H1 (cell line): ENCODE measurements at regions not wholly inside any gene's neighbourhood (a gene's known extent, or its start where the extent isn't known, plus 50 kb on each side); places are given as distances from the start of the nearest gene placed in this dataset.

Experiments
- CTCF ChIA-PET: fragments of 300-600 bp; sonication (Branson Sonifier 250); formaldehyde crosslinking; loops from one replicate; lab custom pipeline; 2021; ENCODE audit not compliant: partially characterized antibody; lab: Charles Lee
- POLR2A ChIA-PET: fragments of 300-600 bp; sonication (Branson Sonifier 250); formaldehyde crosslinking; loops from one replicate; lab custom pipeline; 2021; ENCODE audit warnings: inconsistent platforms; ENCODE audit not compliant: partially characterized antibody; lab: Charles Lee
- DNase-seq, 2 experiments: peaks; one replicate each; pipeline versions ENCODE4 v3.0.0 to v3.0.0-alpha.2; 2010 to 2022; ENCODE audit warnings: low spot score in 2 of 2, low read depth in 1 of 2, mixed read lengths in 1 of 2
- FAIRE-seq: peaks from 2 replicates; lab custom pipeline; 2011; peaks lifted over from hg19 to GRCh38; lab: Jason Lieb, UNC
- H2AFZ ChIP-seq: 2 replicates; pipeline ENCODE4 v1.8.1; 2012; ENCODE audit warnings: low read length, inconsistent platforms
- H2AK5ac ChIP-seq: 2 replicates; pipeline ENCODE4 v1.6.1; 2013; ENCODE audit warnings: low read depth, low read length
- H2BK120ac ChIP-seq: replicated peaks from 2 replicates; pipeline ENCODE3; 2013; ENCODE audit warnings: low read depth, low read length, inconsistent platforms
- H2BK12ac ChIP-seq: 2 replicates; pipeline ENCODE4 v1.6.1; 2013; ENCODE audit warnings: low read depth, low read length
- H2BK15ac ChIP-seq: 2 replicates; pipeline ENCODE4 v1.6.1; 2013; ENCODE audit warnings: low read length
- H2BK20ac ChIP-seq: 2 replicates; pipeline ENCODE4 v1.6.1; 2013; ENCODE audit warnings: low read length
- H2BK5ac ChIP-seq: 2 replicates; pipeline ENCODE4 v1.6.1; 2013; ENCODE audit warnings: low read depth, low read length
- H3K14ac ChIP-seq: 2 replicates; pipeline ENCODE4 v1.6.1; 2013; ENCODE audit warnings: inconsistent platforms; ENCODE audit not compliant: insufficient read length
- H3K18ac ChIP-seq: 2 replicates; pipeline ENCODE4 v1.6.1; 2013; ENCODE audit warnings: low read length; ENCODE audit errors: extremely low read depth
- H3K23ac ChIP-seq: 2 replicates; pipeline ENCODE4 v1.6.1; 2013; ENCODE audit warnings: inconsistent platforms; ENCODE audit not compliant: insufficient read length
- H3K23me2 ChIP-seq: 2 replicates; pipeline ENCODE4 v1.6.1; 2013; ENCODE audit warnings: low read depth, low read length
- H3K27ac ChIP-seq: 2 replicates; pipeline ENCODE4 v1.6.1; 2011; ENCODE audit warnings: low read depth, low read length, inconsistent platforms
- H3K27me3 ChIP-seq, 4 experiments: replicated peaks in 1 of 4; 1 replicate in 1 of 4; 2 replicates in 3 of 4; pipeline versions ENCODE4 v1.6.1 to v1.8.1; 2011 to 2013; ENCODE audit warnings: low read length in 3 of 4, mild to moderate bottlenecking in 3 of 4, inconsistent platforms in 2 of 4, mixed read lengths in 2 of 4, moderate library complexity in 1 of 4; ENCODE audit not compliant: control insufficient read depth in 3 of 4, insufficient read depth in 3 of 4; ENCODE audit errors: extremely low read depth in 1 of 4
- H3K36me3 ChIP-seq, 4 experiments: 2 replicates each; pipeline versions ENCODE4 v1.6.1 to v1.8.1; 2011 to 2013; ENCODE audit warnings: mild to moderate bottlenecking in 4 of 4, low read length in 3 of 4, moderate library complexity in 2 of 4, control low read depth in 1 of 4, inconsistent platforms in 1 of 4; ENCODE audit not compliant: insufficient read depth in 4 of 4, control insufficient read depth in 2 of 4
- H3K4ac ChIP-seq: replicated peaks from 2 replicates; pipeline ENCODE3; 2013; ENCODE audit warnings: low read length, low read depth, mixed read lengths, inconsistent platforms; ENCODE audit not compliant: insufficient read length
- H3K4me1 ChIP-seq, 4 experiments: replicated peaks in 1 of 4; 1 replicate in 1 of 4; 2 replicates in 3 of 4; pipeline versions ENCODE4 v1.6.1 to v1.8.1; 2011 to 2013; ENCODE audit warnings: low read length in 3 of 4, inconsistent platforms in 2 of 4, mixed read lengths in 1 of 4; ENCODE audit not compliant: insufficient read depth in 4 of 4, control insufficient read depth in 3 of 4
- H3K4me2 ChIP-seq, 2 experiments: 2 replicates each; pipeline versions ENCODE4 v1.6.1 to v1.8.1; 2011 to 2013; ENCODE audit warnings: low read depth in 2 of 2, low read length in 2 of 2, control low read depth in 1 of 2, inconsistent platforms in 1 of 2, mild to moderate bottlenecking in 1 of 2; ENCODE audit not compliant: insufficient read depth in 1 of 2
- H3K4me3 ChIP-seq, 4 experiments: fragments of 200-600, 300-600 bp in 1 of 4; sonication (generic), shearing (Covaris generic), sonication (Bioruptor Twin) in 1 of 4; 2 replicates each; pipeline versions ENCODE4 v1.5.1 to v1.8.1; 2011 to 2016; ENCODE audit warnings: low read length in 4 of 4, low read depth in 3 of 4, control low read depth in 2 of 4, inconsistent platforms in 2 of 4, mild to moderate bottlenecking in 2 of 4, mixed read lengths in 1 of 4, moderate library complexity in 1 of 4; ENCODE audit not compliant: insufficient read depth in 2 of 4; ENCODE audit errors: extremely low read depth in 1 of 4
- H3K56ac ChIP-seq: replicated peaks from 2 replicates; pipeline ENCODE3; 2013; ENCODE audit warnings: low read depth, mild to moderate bottlenecking, mixed read lengths, low read length, inconsistent platforms; ENCODE audit not compliant: insufficient read length
- H3K79me1 ChIP-seq: 2 replicates; pipeline ENCODE4 v1.6.1; 2013; ENCODE audit warnings: low read depth, low read length, control low read depth
- H3K79me2 ChIP-seq, 2 experiments: 2 replicates each; pipeline versions ENCODE4 v1.6.1 to v1.8.1; 2012 to 2013; ENCODE audit warnings: low read length in 2 of 2, mild to moderate bottlenecking in 2 of 2, inconsistent platforms in 1 of 2; ENCODE audit not compliant: insufficient read depth in 2 of 2, control insufficient read depth in 1 of 2
- H3K9ac ChIP-seq, 4 experiments: replicated peaks in 1 of 4; 1 replicate in 1 of 4; 2 replicates in 3 of 4; pipeline versions ENCODE4 v1.6.1 to v1.8.1; 2011 to 2013; ENCODE audit warnings: low read depth in 3 of 4, low read length in 3 of 4, control low read depth in 2 of 4, mild to moderate bottlenecking in 2 of 4, moderate library complexity in 2 of 4, inconsistent platforms in 1 of 4; ENCODE audit errors: extremely low read depth in 1 of 4
- H3K9me3 ChIP-seq, 2 experiments: 2 replicates each; pipeline versions ENCODE4 v1.6.1 to v1.8.1; 2012 to 2013; ENCODE audit warnings: mild to moderate bottlenecking in 2 of 2, moderate library complexity in 2 of 2, control low read depth in 1 of 2, inconsistent platforms in 1 of 2, low read depth in 1 of 2, low read length in 1 of 2, mixed read lengths in 1 of 2; ENCODE audit not compliant: insufficient read depth in 2 of 2
- H4K20me1 ChIP-seq, 2 experiments: replicated peaks in 1 of 2; 2 replicates each; pipeline versions ENCODE3 to v1.8.1; 2011 to 2013; ENCODE audit warnings: inconsistent platforms in 2 of 2, low read length in 2 of 2, mild to moderate bottlenecking in 1 of 2; ENCODE audit not compliant: insufficient read depth in 2 of 2, control insufficient read depth in 1 of 2
- H4K5ac ChIP-seq: 2 replicates; pipeline ENCODE4 v1.6.1; 2013; ENCODE audit warnings: low read length, low read depth, mixed read lengths, inconsistent platforms; ENCODE audit not compliant: insufficient read length
- H4K8ac ChIP-seq: 2 replicates; pipeline ENCODE4 v1.8.0; 2013; ENCODE audit warnings: mild to moderate bottlenecking, moderate library complexity, low read length, inconsistent platforms; ENCODE audit not compliant: insufficient read depth; ENCODE audit errors: extremely low read depth
- H4K91ac ChIP-seq: replicated peaks from 2 replicates; pipeline ENCODE3; 2013; ENCODE audit warnings: low read length, mixed read lengths, inconsistent platforms; ENCODE audit not compliant: insufficient read length
- CEBPB ChIP-seq: IDR thresholded peaks from 2 replicates; pipeline ENCODE4 v1.6.1; 2012; ENCODE audit warnings: low read depth, low read length
- CREB1 ChIP-seq: IDR thresholded peaks from 2 replicates; pipeline ENCODE4 v1.6.1; 2012; ENCODE audit warnings: inconsistent platforms
- GABPA ChIP-seq: IDR thresholded peaks from 2 replicates; pipeline ENCODE4 v1.6.1; 2011; ENCODE audit warnings: mild to moderate bottlenecking, low read length, moderate library complexity, borderline replicate concordance; ENCODE audit not compliant: insufficient read depth
- HDAC6 ChIP-seq: IDR thresholded peaks from one replicate; pipeline ENCODE4 v1.7.1; 2012; ENCODE audit warnings: low read depth, mild to moderate bottlenecking, inconsistent platforms, low read length, moderate library complexity
- KDM5A ChIP-seq: fragments of 200-600 bp; IDR thresholded peaks from 2 replicates; pipeline ENCODE4 v1.7.1; 2012; ENCODE audit warnings: mild to moderate bottlenecking, low read length, inconsistent platforms, mixed read lengths
- POLR2A ChIP-seq, 2 experiments: IDR thresholded peaks; 1 replicate in 1 of 2; 2 replicates in 1 of 2; pipeline ENCODE4 v1.6.1; 2011; ENCODE audit warnings: low read depth in 2 of 2, low read length in 2 of 2, mild to moderate bottlenecking in 2 of 2; ENCODE audit errors: control extremely low read depth in 1 of 2
- RXRA ChIP-seq: IDR thresholded peaks from 2 replicates; pipeline ENCODE4 v1.6.1; 2011; ENCODE audit warnings: low read depth, mild to moderate bottlenecking, low read length, moderate library complexity; ENCODE audit not compliant: insufficient read depth
- WGBS, 2 experiments: shearing (Covaris generic) in 1 of 2; methylation state at CpG; one replicate each; pipeline versions ENCODE4 v1.1.6 to v1.1.7; 2013 to 2015; ENCODE audit warnings: low lambda C conversion rate in 2 of 2, mixed read lengths in 2 of 2, inconsistent platforms in 1 of 2, low coverage in 1 of 2, missing lambda C conversion rate in 1 of 2; ENCODE audit not compliant: insufficient replicate concordance in 2 of 2, insufficient coverage in 1 of 2, insufficient read length in 1 of 2; ENCODE audit errors: extremely low coverage in 1 of 2, missing lambda C conversion rate in 1 of 2; 5-methylcytosine and 5-hydroxymethylcytosine counted together
- TF ChIP-seq, protein P1 (sequence below), 3 experiments: IDR thresholded peaks; 1 replicate in 2 of 3; 2 replicates in 1 of 3; pipeline versions ENCODE4 v1.5.1 to v1.6.1; 2011; ENCODE audit warnings: low read length in 3 of 3, mild to moderate bottlenecking in 3 of 3, inconsistent platforms in 2 of 3, low read depth in 1 of 3, moderate library complexity in 1 of 3; ENCODE audit not compliant: insufficient read depth in 1 of 3; ENCODE audit errors: control extremely low read depth in 1 of 3

- Histone ChIP-seq H3K36me3 (no peaks in the 10 kb centered on the region), H3K14ac (no peak overlapping the region), H3K4me2 (no peak overlapping the region), H2BK20ac (no peak overlapping the region), H3K18ac (no peak overlapping the region), H3K4ac (no peak overlapping the region), H2BK15ac (no peak overlapping the region), H2AFZ (peak overlapping the region; percentile 34; the same call in 1 of the 2 replicates), H4K20me1 (no peaks in the 10 kb centered on the region), H3K79me1 (no peaks in the 10 kb centered on the region), H3K27me3 (no peaks in the 10 kb centered on the region), H3K9ac (no peak overlapping the region), H4K91ac (no peak overlapping the region), H3K4me1 (peaks cover 0 to 2% (median 0%) of the 10 kb centered on the region in 4 experiments; a peak in 2 of 7 replicates), H2AK5ac (no peak overlapping the region), H3K9me3 (no peaks in the 10 kb centered on the region), H3K23me2 (no peaks in the 10 kb centered on the region), H3K56ac (no peak overlapping the region), H3K27ac (no peak overlapping the region), H4K8ac (no peak overlapping the region), H2BK5ac (no peak overlapping the region), H4K5ac (no peak overlapping the region), H3K4me3 (no peak overlapping the region), H2BK12ac (no peak overlapping the region), H3K23ac (no peak overlapping the region), H3K79me2 (no peaks in the 10 kb centered on the region), H2BK120ac (no peak overlapping the region)
- TF ChIP-seq GABPA (no peak), RXRA (no peak), POLR2A (IDR thresholded peaks at IDR 0.05; ENCODE audit: control extremely low read depth in 1 of 2, low read depth in 2 of 2, low read length in 2 of 2) (no peak), HDAC6 (no peak), CEBPB (no peak), KDM5A (no peak), CREB1 (no peak)
- TF ChIP-seq, protein P1, sequence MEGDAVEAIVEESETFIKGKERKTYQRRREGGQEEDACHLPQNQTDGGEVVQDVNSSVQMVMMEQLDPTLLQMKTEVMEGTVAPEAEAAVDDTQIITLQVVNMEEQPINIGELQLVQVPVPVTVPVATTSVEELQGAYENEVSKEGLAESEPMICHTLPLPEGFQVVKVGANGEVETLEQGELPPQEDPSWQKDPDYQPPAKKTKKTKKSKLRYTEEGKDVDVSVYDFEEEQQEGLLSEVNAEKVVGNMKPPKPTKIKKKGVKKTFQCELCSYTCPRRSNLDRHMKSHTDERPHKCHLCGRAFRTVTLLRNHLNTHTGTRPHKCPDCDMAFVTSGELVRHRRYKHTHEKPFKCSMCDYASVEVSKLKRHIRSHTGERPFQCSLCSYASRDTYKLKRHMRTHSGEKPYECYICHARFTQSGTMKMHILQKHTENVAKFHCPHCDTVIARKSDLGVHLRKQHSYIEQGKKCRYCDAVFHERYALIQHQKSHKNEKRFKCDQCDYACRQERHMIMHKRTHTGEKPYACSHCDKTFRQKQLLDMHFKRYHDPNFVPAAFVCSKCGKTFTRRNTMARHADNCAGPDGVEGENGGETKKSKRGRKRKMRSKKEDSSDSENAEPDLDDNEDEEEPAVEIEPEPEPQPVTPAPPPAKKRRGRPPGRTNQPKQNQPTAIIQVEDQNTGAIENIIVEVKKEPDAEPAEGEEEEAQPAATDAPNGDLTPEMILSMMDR (IDR thresholded peaks at IDR 0.05; ENCODE audit: control extremely low read depth in 1 of 3, insufficient read depth in 1 of 3, low read depth in 1 of 3, low read length in 3 of 3): no peak
- 95% methylated on average over 4 of the region's 4 CpGs; no CpG with 5 or more reads in 1 of the 2 experiments for WGBS, 2 experiments
- DNase-seq: no peak
- no peak for FAIRE-seq
- CTCF ChIA-PET: interaction anchor here (0.6 to 1.7 kb wide), 7 partner anchors 9 to 480 kb away, joined by 3 to 6 read pairs (median 4); no protein-coding TSS in a partner anchor
- POLR2A ChIA-PET: no interaction called here
These were observed 88.7 kb upstream of the TNIK start for GRCh38 chr3:171548917-171549316.
